ENCODE measurements at regions not wholly inside any gene's neighbourhood (a gene's known extent, or its start where the extent isn't known, plus 50 kb on each side); places are given as distances from the start of the nearest gene placed in this dataset.

DNA sequence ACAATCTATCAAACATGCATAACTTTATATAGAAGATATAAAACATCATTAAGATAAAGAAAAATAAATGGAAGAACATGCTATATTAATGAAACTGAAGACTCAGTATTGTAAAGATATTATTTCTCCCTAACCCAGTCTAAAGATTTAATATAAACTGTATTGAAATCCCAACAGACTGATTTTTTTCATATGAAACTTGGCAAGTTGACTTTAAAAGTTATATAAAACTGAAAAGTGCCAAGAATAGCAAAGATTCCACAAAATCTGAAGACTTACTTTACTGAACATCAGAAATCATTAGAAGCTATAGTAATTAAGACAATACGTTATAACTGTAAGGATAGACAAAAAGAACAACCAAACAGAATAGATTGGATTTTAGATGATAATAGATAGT lies 531.3 kb upstream of the MCTP2 start:
- TF ChIP-seq, protein P1, sequence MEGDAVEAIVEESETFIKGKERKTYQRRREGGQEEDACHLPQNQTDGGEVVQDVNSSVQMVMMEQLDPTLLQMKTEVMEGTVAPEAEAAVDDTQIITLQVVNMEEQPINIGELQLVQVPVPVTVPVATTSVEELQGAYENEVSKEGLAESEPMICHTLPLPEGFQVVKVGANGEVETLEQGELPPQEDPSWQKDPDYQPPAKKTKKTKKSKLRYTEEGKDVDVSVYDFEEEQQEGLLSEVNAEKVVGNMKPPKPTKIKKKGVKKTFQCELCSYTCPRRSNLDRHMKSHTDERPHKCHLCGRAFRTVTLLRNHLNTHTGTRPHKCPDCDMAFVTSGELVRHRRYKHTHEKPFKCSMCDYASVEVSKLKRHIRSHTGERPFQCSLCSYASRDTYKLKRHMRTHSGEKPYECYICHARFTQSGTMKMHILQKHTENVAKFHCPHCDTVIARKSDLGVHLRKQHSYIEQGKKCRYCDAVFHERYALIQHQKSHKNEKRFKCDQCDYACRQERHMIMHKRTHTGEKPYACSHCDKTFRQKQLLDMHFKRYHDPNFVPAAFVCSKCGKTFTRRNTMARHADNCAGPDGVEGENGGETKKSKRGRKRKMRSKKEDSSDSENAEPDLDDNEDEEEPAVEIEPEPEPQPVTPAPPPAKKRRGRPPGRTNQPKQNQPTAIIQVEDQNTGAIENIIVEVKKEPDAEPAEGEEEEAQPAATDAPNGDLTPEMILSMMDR (IDR thresholded peaks at IDR 0.05), result no peak
- no peak for TF ChIP-seq POLR2A (IDR thresholded peaks at IDR 0.05)
